Pancreas (tissue), 10 donors: ENCODE measurements at regions not wholly inside any gene's neighbourhood (a gene's known extent, or its start where the extent isn't known, plus 50 kb on each side); places are given as distances from the start of the nearest gene placed in this dataset.

ENCODE experiments used
- ATAC-seq, 4 donors: fragments of 200-7000 bp; cut with Tn5 transposase; one replicate each; pipeline versions ENCODE4 v1.8.0 to v1.9.1; 2020; ENCODE audit warnings: mild to moderate bottlenecking in 4 of 4, moderate library complexity in 4 of 4
- DNase-seq, 6 donors: peaks; one replicate each; pipeline ENCODE4 v3.0.0-alpha.2; 2020
- FAIRE-seq: peaks from 2 replicates; lab custom pipeline; 2012; peaks lifted over from hg19 to GRCh38; lab: Jason Lieb, UNC
- H3K27ac ChIP-seq, 4 donors: fragments of 200-600 bp; sonication (generic); 1 replicate in 3 of 4; 2 replicates in 1 of 4; pipeline versions ENCODE4 v1.5.0 to v1.8.0; 2020
- H3K27me3 ChIP-seq, 4 donors: fragments of 200-600 bp; one replicate each; pipeline ENCODE4 v1.8.0; 2021
- H3K36me3 ChIP-seq, 3 donors: fragments of 200-600 bp; sonication (generic) in 1 of 3; one replicate each; pipeline versions ENCODE4 v1.5.0 to v1.8.0; 2020 to 2021
- H3K4me1 ChIP-seq, 3 donors: fragments of 200-600 bp; one replicate each; pipeline ENCODE4 v1.8.0; 2021
- H3K4me3 ChIP-seq, 4 donors: fragments of 200-600 bp; sonication (generic) in 2 of 4; one replicate each; pipeline versions ENCODE4 v1.5.0 to v1.8.0; 2020 to 2021
- H3K9me3 ChIP-seq, 4 donors: fragments of 200-600 bp; one replicate each; pipeline ENCODE4 v1.8.0; 2021
- WGBS, 2 donors: extraction: QIAGEN DNeasy Blood & Tissue Kit; methylation state at CpG; one replicate each; pipeline ENCODE4 v1.1.7; 2013; 5-methylcytosine and 5-hydroxymethylcytosine counted together
- intact Hi-C, 3 donors: fragments of 100-400 bp; cut with DNase I; formaldehyde crosslinking; loops; one replicate each; pipeline versions ENCODE4 v1.11.1 to v1.14.2; 2022
- TF ChIP-seq, protein P1 (sequence below), 4 donors: fragments of 200-600 bp; sonication (generic) in 3 of 4; IDR thresholded peaks; one replicate each; pipeline versions ENCODE4 v1.5.0 to v1.8.0; 2021; ENCODE audit warnings: antibody characterized with exemption in 4 of 4
- donor health status: healthy with polysubstance abuse.
- donor health status: DM: no; HTN: no; CAD: no; lungs with moderate emphysema.
- donor health status: DM: no; HTN: no; CAD: no.
- donor health status: control.
- donor health status: control.
- donor health status: Bipolar disorder and iron deficiency.
- donor health status: DM: yes; HTN: yes; CAD: no.
- donor health status: DM: no; HTN: no; CAD: no.
- donor health status: DM: no; HTN: no; CAD: no.
- donor health status: DM: yes; HTN: yes; CAD: no.

DNA sequence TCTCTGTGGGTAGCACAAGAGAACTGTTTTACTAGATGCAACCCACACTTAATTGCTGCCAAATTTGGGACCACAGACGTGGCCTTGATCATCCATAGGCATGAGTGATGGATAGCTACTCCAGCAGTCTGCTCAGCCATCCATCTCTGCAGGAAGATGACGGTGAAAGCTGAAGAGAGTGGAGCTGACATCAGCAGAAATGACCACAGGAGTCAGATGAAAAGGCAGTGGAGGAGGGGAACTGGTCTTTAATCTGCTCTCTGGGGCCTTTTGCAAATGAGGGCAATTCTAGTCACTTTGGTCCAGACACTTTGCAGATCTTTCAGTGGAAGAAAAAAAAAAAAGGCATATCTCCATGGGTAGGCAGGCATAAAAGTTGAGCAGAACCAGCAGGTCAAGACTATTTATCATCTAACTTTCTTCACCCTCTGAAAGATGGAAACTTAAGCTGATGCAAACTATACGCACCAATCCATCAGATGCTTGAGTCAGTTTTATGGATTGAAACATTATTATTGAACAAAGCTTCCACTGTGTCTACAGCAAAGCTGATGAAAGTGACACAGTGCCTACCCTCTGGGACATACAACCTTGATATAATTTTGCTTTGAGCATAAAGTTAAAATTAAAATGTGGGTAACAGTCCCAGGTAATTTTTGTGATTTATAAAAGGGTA, 281.6 kb upstream of the OBI1 start:
- FAIRE-seq (no peak), DNase-seq (no peak), ATAC-seq (no peak)
- Histone ChIP-seq H3K27me3 (no peaks in the 10 kb centered on the region), H3K36me3 (no peaks in the 10 kb centered on the region), H3K27ac (no peak overlapping the region), H3K4me3 (no peak overlapping the region), H3K9me3 (no peaks in the 10 kb centered on the region), H3K4me1 (no peaks in the 10 kb centered on the region)
- intact Hi-C loops: no loop called here
- TF ChIP-seq, protein P1, sequence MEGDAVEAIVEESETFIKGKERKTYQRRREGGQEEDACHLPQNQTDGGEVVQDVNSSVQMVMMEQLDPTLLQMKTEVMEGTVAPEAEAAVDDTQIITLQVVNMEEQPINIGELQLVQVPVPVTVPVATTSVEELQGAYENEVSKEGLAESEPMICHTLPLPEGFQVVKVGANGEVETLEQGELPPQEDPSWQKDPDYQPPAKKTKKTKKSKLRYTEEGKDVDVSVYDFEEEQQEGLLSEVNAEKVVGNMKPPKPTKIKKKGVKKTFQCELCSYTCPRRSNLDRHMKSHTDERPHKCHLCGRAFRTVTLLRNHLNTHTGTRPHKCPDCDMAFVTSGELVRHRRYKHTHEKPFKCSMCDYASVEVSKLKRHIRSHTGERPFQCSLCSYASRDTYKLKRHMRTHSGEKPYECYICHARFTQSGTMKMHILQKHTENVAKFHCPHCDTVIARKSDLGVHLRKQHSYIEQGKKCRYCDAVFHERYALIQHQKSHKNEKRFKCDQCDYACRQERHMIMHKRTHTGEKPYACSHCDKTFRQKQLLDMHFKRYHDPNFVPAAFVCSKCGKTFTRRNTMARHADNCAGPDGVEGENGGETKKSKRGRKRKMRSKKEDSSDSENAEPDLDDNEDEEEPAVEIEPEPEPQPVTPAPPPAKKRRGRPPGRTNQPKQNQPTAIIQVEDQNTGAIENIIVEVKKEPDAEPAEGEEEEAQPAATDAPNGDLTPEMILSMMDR (IDR thresholded peaks at IDR 0.05): no peak
- 8 to 11% methylated on average over 3 of the region's 3 CpGs for WGBS, 2 donors

- 64 to 71% methylated on average over 13 of the region's 13 CpGs for WGBS, 2 donors
Measured at GRCh38 chr13:78934336-78934735, 275.4 kb upstream of the OBI1 start.

GRCh38 chr13:78915015-78915414, 256.1 kb upstream of the OBI1 start:
- Histone ChIP-seq H3K36me3 (no peaks in the 10 kb centered on the region), H3K9me3 (no peaks in the 10 kb centered on the region), H3K4me1 (no peaks in the 10 kb centered on the region), H3K4me3 (no peak overlapping the region), H3K27me3 (no peaks in the 10 kb centered on the region), H3K27ac (no peak overlapping the region)
- no peak for ATAC-seq
- intact Hi-C loops: no loop called here
- FAIRE-seq: no peak
- TF ChIP-seq, protein P1 (IDR thresholded peaks at IDR 0.05): no peak
- 52 to 68% methylated on average over 4 of the region's 4 CpGs for WGBS, 2 donors
- DNase-seq: no peak

More at GRCh38 chr13:78934336-78934735, 275.4 kb upstream of the OBI1 start:
- Histone ChIP-seq H3K9me3 (no peaks in the 10 kb centered on the region), H3K4me1 (no peaks in the 10 kb centered on the region), H3K36me3 (no peaks in the 10 kb centered on the region), H3K4me3 (no peak overlapping the region), H3K27ac (no peak overlapping the region), H3K27me3 (no peaks in the 10 kb centered on the region)
- TF ChIP-seq, protein P1 (IDR thresholded peaks at IDR 0.05): no peak
- intact Hi-C loops: no loop called here
- DNase-seq: peak in 1 of 6 donors; percentile 22
- no peak for FAIRE-seq
- no peak for ATAC-seq

DNA sequence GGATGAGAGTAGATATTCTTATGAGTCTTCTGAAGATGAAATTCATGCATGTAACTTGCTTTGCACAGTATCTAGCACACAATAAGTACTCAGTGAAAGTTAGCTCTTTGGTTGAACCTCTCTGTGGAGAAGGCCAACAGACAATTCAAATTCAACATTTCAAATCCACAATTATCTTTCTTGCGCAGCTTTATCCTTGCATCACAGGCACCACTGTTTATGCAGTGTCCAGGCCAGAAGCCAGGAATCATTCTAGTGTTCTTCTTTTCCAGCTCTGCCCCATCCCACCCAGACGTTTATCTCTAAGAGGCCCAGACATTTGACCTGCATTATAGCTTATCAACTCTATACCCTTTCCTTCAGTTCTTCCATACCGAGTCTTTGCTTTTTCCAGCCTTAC, 254.7 kb upstream of the OBI1 start:
- ATAC-seq: no peak
- H3K4me1 ChIP-seq: no peaks in the 10 kb centered on the region
- TF ChIP-seq, protein P1 (IDR thresholded peaks at IDR 0.05): no peak
- no peaks in the 10 kb centered on the region for H3K27me3 ChIP-seq
- no peaks in the 10 kb centered on the region for H3K9me3 ChIP-seq
- 58 to 65% methylated on average over 3 of the region's 3 CpGs for WGBS, 2 donors
- H3K4me3 ChIP-seq: no peak overlapping the region
- intact Hi-C loops: no loop called here
- DNase-seq: no peak
- no peaks in the 10 kb centered on the region for H3K36me3 ChIP-seq
- no peak overlapping the region for H3K27ac ChIP-seq
- no peak for FAIRE-seq

- no peaks in the 10 kb centered on the region for H3K36me3 ChIP-seq
- H3K4me1 ChIP-seq: no peaks in the 10 kb centered on the region
- FAIRE-seq (no peak), DNase-seq (no peak), ATAC-seq (no peak)
- no peak overlapping the region for H3K4me3 ChIP-seq
- no peak overlapping the region for H3K27ac ChIP-seq
- H3K27me3 ChIP-seq: no peaks in the 10 kb centered on the region
- TF ChIP-seq, protein P1 (IDR thresholded peaks at IDR 0.05): no peak
- H3K9me3 ChIP-seq: no peaks in the 10 kb centered on the region
- intact Hi-C loops: no loop called here
- WGBS, 2 donors: 50 to 58% methylated on average over 7 of the region's 7 CpGs
Measured at GRCh38 chr13:78910147-78910546, 251.2 kb upstream of the OBI1 start.
